ENCODE measurements at regions not wholly inside any gene's neighbourhood (a gene's known extent, or its start where the extent isn't known, plus 50 kb on each side); places are given as distances from the start of the nearest gene placed in this dataset.

DNA sequence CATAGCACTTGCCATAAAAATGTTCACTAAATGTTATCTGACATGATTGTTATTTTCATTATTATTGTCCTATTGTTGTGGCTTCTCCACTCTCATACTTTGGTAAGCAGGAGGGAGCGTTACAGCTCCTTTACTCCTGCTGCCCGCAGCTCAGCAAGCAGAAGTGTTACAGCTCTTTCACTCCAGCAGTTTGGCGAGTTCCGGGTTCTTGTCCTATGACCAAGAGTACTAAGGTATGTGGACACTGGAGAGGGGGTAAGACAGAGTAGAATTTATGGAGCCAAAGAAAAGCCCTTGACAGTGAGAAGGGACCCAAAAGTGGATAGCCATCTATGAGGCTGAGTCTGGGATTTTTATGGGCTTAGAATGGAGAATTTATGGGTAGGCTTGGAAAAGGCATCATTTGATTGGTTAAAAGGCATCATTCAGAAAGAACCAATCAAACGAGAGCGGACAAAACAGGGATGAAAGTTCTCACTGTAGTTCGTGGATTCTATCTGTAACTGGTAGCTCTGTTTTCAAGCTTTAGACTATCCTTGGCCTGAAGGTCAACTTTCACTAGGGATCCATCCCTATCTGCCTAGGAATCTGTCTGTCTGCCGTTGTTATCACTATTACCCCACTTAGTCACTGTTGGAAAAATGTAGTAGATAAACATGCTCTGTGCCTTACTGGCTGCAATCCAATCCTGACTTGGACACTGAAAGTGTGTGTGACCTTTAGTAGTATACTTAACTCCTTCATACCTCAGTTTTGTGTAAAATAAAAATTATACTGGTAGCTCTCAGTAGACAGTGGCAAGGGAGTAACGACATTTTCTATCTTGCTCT is 545.6 kb upstream of the LCORL start:
- Histone ChIP-seq H3K36me3 (ENCODE audit: insufficient read depth, low read length) (no peaks in the 10 kb centered on the region), H3K27ac (ENCODE audit: low read depth, low read length) (no peak overlapping the region), H3K9me3 (ENCODE audit: control insufficient read depth in 1 of 2, low read length in 2 of 2) (no peaks in the 10 kb centered on the region), H3K4me1 (ENCODE audit: insufficient read depth, low read length) (no peaks in the 10 kb centered on the region), H3K4me3 (ENCODE audit: low read length in 2 of 2) (no peak overlapping the region), H3K27me3 (ENCODE audit: insufficient read depth, low read length) (no peaks in the 10 kb centered on the region)
- H3K4me3 Mint-ChIP-seq = no peak overlapping the region
- intact Hi-C loops (cut with micrococcal nuclease) = no loop called here
- no peaks in the 10 kb centered on the region for H3K4me1 Mint-ChIP-seq
- CTCF ChIA-PET (ENCODE audit: partially characterized antibody) = no interaction called here
- POLR2A ChIA-PET (ENCODE audit: partially characterized antibody) = no interaction called here
- DNase-seq = no peak
- peaks cover 0 to 8% (median under 1%) of the 10 kb centered on the region in 8 donors for H3K9me3 Mint-ChIP-seq
- no peaks in the 10 kb centered on the region for H3K36me3 Mint-ChIP-seq
- peaks cover 1 to 10% of the 10 kb centered on the region in 2 donors for H3K27me3 Mint-ChIP-seq
- H3K27ac Mint-ChIP-seq = no peak overlapping the region

DNA sequence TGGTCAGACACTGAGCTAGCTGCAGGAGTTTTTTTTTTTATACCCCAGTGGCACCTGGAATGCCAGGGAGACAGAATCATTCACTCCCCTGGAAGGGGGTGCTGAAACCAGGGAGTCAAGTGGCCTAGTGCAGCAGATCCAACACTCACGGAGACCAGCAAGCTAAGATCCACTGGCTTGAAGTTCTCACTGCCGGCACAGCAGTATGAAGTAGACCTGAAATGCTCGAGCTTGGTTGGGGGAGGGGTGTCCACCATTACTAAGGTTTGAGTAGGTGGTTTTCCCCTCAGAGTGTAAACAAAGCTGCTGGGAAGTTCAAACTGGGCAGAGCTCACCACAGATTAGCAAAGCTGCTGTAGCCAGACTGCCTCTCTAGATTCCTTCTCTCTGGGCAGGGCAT is 537.9 kb upstream of the LCORL start:
- intact Hi-C loops (cut with micrococcal nuclease) = no loop called here
- no peak overlapping the region for H3K27ac Mint-ChIP-seq
- Histone ChIP-seq H3K27ac (ENCODE audit: low read depth, low read length) (no peak overlapping the region), H3K9me3 (ENCODE audit: control insufficient read depth in 1 of 2, low read length in 2 of 2) (no peaks in the 10 kb centered on the region), H3K4me1 (ENCODE audit: insufficient read depth, low read length) (no peaks in the 10 kb centered on the region), H3K36me3 (ENCODE audit: insufficient read depth, low read length) (no peaks in the 10 kb centered on the region), H3K4me3 (ENCODE audit: low read length in 2 of 2) (no peak overlapping the region), H3K27me3 (ENCODE audit: insufficient read depth, low read length) (no peaks in the 10 kb centered on the region)
- H3K9me3 Mint-ChIP-seq = peaks cover 0 to 4% (median 0%) of the 10 kb centered on the region in 8 donors
- H3K4me3 Mint-ChIP-seq = no peak overlapping the region
- ChIA-PET CTCF (ENCODE audit: partially characterized antibody) (no interaction called here), POLR2A (ENCODE audit: partially characterized antibody) (no interaction called here)
- DNase-seq = no peak
- no peaks in the 10 kb centered on the region for H3K36me3 Mint-ChIP-seq
- H3K27me3 Mint-ChIP-seq = peaks cover 2 to 4% of the 10 kb centered on the region in 2 donors
- no peaks in the 10 kb centered on the region for H3K4me1 Mint-ChIP-seq

DNA sequence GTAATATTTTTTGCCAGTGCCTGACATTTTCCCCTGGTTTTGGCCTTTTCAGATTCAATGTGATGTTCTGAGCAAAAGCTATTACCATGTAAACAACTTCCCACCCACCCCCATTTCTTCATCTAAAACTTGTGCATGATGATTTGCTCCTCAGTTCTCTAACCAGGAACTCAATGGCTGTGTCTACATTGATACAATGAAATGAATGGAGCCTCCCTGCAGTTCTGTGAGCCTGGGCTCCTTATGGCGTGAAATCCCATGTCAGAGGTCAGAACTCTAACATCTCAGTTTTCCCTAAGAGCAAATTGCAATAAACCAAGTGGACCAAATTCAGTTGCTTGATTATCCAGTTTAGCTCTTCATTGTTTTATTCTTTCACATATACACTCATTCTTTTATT is 534.8 kb upstream of the LCORL start:
- Histone ChIP-seq H3K27ac (ENCODE audit: low read depth, low read length) (no peak overlapping the region), H3K36me3 (ENCODE audit: insufficient read depth, low read length) (no peaks in the 10 kb centered on the region), H3K9me3 (ENCODE audit: control insufficient read depth in 1 of 2, low read length in 2 of 2) (no peaks in the 10 kb centered on the region), H3K4me1 (ENCODE audit: insufficient read depth, low read length) (no peaks in the 10 kb centered on the region), H3K27me3 (ENCODE audit: insufficient read depth, low read length) (no peaks in the 10 kb centered on the region), H3K4me3 (ENCODE audit: low read length in 2 of 2) (no peak overlapping the region)
- CTCF ChIA-PET (ENCODE audit: partially characterized antibody) = no interaction called here
- Mint-ChIP-seq H3K4me1 (no peaks in the 10 kb centered on the region), H3K9me3 (peaks cover 0 to 2% (median 0%) of the 10 kb centered on the region in 8 donors), H3K4me3 (no peak overlapping the region), H3K27ac (no peak overlapping the region), H3K27me3 (peaks cover 3 to 5% of the 10 kb centered on the region in 2 donors), H3K36me3 (no peaks in the 10 kb centered on the region)
- DNase-seq = no peak
- POLR2A ChIA-PET (ENCODE audit: partially characterized antibody) = no interaction called here
- intact Hi-C loops (cut with micrococcal nuclease) = no loop called here

DNA sequence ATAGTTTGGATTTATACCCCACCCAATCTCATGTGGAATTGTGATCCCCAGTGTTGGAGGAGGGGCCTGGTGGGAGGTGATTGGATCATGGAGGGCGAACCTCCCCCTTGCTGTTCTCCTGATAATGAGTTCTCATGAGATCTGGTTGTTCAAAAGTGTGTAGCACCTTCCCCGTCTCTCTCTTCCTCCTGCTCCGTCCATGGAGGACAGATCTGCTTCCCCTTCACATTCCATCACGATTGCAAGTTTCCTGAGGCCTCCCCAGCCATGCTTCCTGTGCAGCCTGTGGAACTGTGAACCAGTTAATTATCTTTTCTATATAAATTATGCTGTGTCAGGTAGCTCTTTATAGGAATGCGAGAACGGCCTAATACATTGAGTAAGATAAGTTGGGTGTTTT is 518.8 kb upstream of the LCORL start:
- no peak for DNase-seq
- peaks cover 0 to 6% of the 10 kb centered on the region in 2 donors for H3K27me3 Mint-ChIP-seq
- no peaks in the 10 kb centered on the region for H3K4me1 Mint-ChIP-seq
- H3K27me3 ChIP-seq (ENCODE audit: insufficient read depth, low read length) = no peaks in the 10 kb centered on the region
- POLR2A ChIA-PET (ENCODE audit: partially characterized antibody) = no interaction called here
- H3K9me3 Mint-ChIP-seq = peaks cover 0 to under 1% (median 0%) of the 10 kb centered on the region in 8 donors
- H3K4me3 ChIP-seq (ENCODE audit: low read length in 2 of 2) = no peak overlapping the region
- no peak overlapping the region for H3K27ac Mint-ChIP-seq
- H3K9me3 ChIP-seq (ENCODE audit: control insufficient read depth in 1 of 2, low read length in 2 of 2) = no peaks in the 10 kb centered on the region
- CTCF ChIA-PET (ENCODE audit: partially characterized antibody) = no interaction called here
- no peaks in the 10 kb centered on the region for H3K36me3 Mint-ChIP-seq
- no peaks in the 10 kb centered on the region for H3K4me1 ChIP-seq (ENCODE audit: insufficient read depth, low read length)
- H3K27ac ChIP-seq (ENCODE audit: low read depth, low read length) = no peak overlapping the region
- intact Hi-C loops (cut with micrococcal nuclease) = no loop called here
- no peak overlapping the region for H3K4me3 Mint-ChIP-seq
- H3K36me3 ChIP-seq (ENCODE audit: insufficient read depth, low read length) = no peaks in the 10 kb centered on the region

DNA sequence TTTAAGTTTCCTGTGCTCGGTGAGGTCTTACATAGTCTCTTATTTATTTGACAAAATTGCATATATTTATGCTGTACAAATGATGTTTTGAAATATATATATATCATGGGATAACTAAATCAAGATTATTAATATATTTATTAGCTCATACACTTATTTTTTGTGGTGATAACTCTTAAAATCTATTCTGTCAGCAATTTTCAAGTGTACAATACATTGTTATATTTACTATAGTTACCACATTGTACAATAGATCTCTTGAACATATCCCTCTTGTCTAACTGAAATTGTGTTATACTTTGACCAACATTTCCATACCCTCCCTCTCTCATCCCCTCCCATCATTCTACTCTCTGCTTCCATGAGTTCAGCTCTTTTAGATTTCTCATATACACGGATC is 516.6 kb upstream of the LCORL start:
- no peaks in the 10 kb centered on the region for H3K9me3 ChIP-seq (ENCODE audit: control insufficient read depth in 1 of 2, low read length in 2 of 2)
- H3K36me3 ChIP-seq (ENCODE audit: insufficient read depth, low read length) = no peaks in the 10 kb centered on the region
- H3K27ac Mint-ChIP-seq = no peak overlapping the region
- CTCF ChIA-PET (ENCODE audit: partially characterized antibody) = no interaction called here
- intact Hi-C loops (cut with micrococcal nuclease) = no loop called here
- no peaks in the 10 kb centered on the region for H3K4me1 ChIP-seq (ENCODE audit: insufficient read depth, low read length)
- no peaks in the 10 kb centered on the region for H3K4me1 Mint-ChIP-seq
- no peak overlapping the region for H3K27ac ChIP-seq (ENCODE audit: low read depth, low read length)
- POLR2A ChIA-PET (ENCODE audit: partially characterized antibody) = no interaction called here
- H3K4me3 Mint-ChIP-seq = no peak overlapping the region
- DNase-seq = no peak
- no peaks in the 10 kb centered on the region for H3K27me3 ChIP-seq (ENCODE audit: insufficient read depth, low read length)
- H3K9me3 Mint-ChIP-seq = peaks cover 0 to 2% (median 0%) of the 10 kb centered on the region in 8 donors
- no peak overlapping the region for H3K4me3 ChIP-seq (ENCODE audit: low read length in 2 of 2)
- no peaks in the 10 kb centered on the region for H3K36me3 Mint-ChIP-seq
- peaks cover 0 to 6% of the 10 kb centered on the region in 2 donors for H3K27me3 Mint-ChIP-seq

DNA sequence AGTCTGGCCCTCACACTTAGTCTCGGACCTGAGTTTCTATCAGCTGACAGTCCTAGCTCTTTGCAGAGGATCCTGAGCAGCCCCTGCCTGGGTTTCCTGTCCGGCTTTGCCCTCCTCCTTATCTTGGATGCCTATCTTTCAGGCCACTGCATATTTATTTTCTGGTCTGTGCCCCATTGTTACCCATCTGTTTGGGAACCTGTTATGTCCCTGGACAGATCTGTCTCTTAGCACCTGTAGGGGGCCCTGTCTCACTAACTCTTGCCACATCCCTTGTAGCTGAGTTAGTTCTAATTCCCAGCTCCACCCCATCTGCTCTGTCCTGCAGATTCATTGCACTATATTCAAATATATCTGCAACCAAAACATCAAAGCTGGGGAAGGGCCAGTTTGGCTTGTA is 514.9 kb upstream of the LCORL start:
- Histone ChIP-seq H3K27ac (ENCODE audit: low read depth, low read length) (no peak overlapping the region), H3K27me3 (ENCODE audit: insufficient read depth, low read length) (no peaks in the 10 kb centered on the region), H3K4me1 (ENCODE audit: insufficient read depth, low read length) (no peaks in the 10 kb centered on the region), H3K9me3 (ENCODE audit: control insufficient read depth in 1 of 2, low read length in 2 of 2) (no peaks in the 10 kb centered on the region), H3K4me3 (ENCODE audit: low read length in 2 of 2) (no peak overlapping the region), H3K36me3 (ENCODE audit: insufficient read depth, low read length) (no peaks in the 10 kb centered on the region)
- ChIA-PET POLR2A (ENCODE audit: partially characterized antibody) (no interaction called here), CTCF (ENCODE audit: partially characterized antibody) (interaction anchor here (1.1 kb wide), 1 partner anchor 12 kb away, joined by 3 read pairs; no protein-coding TSS in a partner anchor)
- peaks cover 0 to 6% of the 10 kb centered on the region in 2 donors for H3K27me3 Mint-ChIP-seq
- no peak overlapping the region for H3K4me3 Mint-ChIP-seq
- H3K36me3 Mint-ChIP-seq = no peaks in the 10 kb centered on the region
- DNase-seq = no peak
- H3K9me3 Mint-ChIP-seq = peaks cover 0 to 2% (median 0%) of the 10 kb centered on the region in 8 donors
- no peak overlapping the region for H3K27ac Mint-ChIP-seq
- H3K4me1 Mint-ChIP-seq = no peaks in the 10 kb centered on the region
- intact Hi-C loops (cut with micrococcal nuclease) = no loop called here

DNA sequence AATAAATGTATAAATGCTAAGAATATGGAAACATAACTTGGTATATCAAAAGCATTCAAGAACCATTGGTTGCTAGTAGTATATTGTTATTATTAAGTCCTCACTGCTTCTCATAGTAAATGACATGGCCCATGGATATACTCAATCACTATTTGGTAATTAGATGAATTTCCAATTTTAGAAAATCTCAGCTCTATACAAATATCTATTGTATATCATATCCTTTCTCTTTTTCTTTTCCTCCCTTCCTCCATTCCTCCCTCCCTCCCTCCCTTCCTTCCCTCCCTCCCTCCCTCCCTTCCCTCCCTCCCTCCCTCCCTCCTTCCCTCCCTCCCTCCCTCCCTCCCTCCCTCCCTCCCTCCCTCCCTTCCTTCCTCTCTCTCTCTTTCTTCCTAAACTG is 514.4 kb upstream of the LCORL start:
- Mint-ChIP-seq H3K4me1 (no peaks in the 10 kb centered on the region), H3K9me3 (peaks cover 0 to 2% (median 0%) of the 10 kb centered on the region in 8 donors), H3K27ac (no peak overlapping the region), H3K36me3 (no peaks in the 10 kb centered on the region), H3K27me3 (peaks cover 0 to 6% of the 10 kb centered on the region in 2 donors), H3K4me3 (no peak overlapping the region)
- no peaks in the 10 kb centered on the region for H3K4me1 ChIP-seq (ENCODE audit: insufficient read depth, low read length)
- H3K36me3 ChIP-seq (ENCODE audit: insufficient read depth, low read length) = no peaks in the 10 kb centered on the region
- CTCF ChIA-PET (ENCODE audit: partially characterized antibody) = no interaction called here
- POLR2A ChIA-PET (ENCODE audit: partially characterized antibody) = no interaction called here
- intact Hi-C loops (cut with micrococcal nuclease) = no loop called here
- H3K4me3 ChIP-seq (ENCODE audit: low read length in 2 of 2) = no peak overlapping the region
- DNase-seq = no peak
- H3K27ac ChIP-seq (ENCODE audit: low read depth, low read length) = no peak overlapping the region
- H3K9me3 ChIP-seq (ENCODE audit: control insufficient read depth in 1 of 2, low read length in 2 of 2) = no peaks in the 10 kb centered on the region
- no peaks in the 10 kb centered on the region for H3K27me3 ChIP-seq (ENCODE audit: insufficient read depth, low read length)

Data from CD4-positive, alpha-beta memory T cell (primary cell).